ENCODE measurements at regions not wholly inside any gene's neighbourhood (a gene's known extent, or its start where the extent isn't known, plus 50 kb on each side); places are given as distances from the start of the nearest gene placed in this dataset.

DNA sequence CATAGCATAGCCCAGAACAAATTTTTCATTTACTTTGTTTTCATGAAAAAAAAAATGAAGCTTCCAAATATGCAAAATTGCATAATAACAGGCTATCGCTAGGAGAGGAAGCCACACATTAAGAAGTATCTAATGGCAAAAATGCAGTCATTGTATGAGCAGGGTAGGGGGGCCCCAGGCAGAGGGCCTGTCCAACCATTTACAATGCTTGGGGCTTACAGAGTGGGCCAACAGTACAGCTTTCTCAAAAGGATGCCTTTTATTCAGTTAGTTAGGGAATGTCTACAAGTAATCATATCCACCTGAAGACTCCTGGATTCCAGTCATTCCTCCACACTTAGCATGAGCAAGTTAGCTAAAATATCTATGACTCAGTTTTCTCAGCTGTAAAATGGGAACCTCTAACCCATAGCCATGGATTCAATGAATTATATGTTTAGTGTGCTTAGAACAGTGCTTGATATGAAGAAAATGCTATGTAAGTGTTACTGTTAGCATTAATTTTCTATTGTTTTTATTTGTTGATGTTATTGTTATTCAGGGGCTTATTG is 117.7 kb downstream of the GAS1 start:
- no peak for DNase-seq

DNA sequence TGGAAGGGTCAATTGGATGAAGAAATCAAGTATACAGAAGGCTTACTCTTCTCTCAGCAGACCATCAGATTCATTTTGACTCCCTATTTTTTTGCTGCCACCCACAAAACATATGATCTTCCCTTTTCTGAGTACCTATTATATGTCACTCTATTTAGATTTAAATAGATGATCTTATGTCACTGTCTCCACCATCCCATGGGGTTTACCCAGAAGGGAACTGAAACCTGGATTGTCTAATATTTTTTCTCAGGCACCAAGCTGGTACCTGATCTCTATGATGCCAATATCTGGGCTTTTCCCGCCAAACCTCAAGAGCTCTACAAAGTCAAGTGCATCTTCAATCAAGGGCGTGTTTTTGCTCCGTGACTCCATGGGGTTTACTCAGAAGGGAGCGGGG is 118.7 kb downstream of the GAS1 start:
- no peak for DNase-seq

DNA sequence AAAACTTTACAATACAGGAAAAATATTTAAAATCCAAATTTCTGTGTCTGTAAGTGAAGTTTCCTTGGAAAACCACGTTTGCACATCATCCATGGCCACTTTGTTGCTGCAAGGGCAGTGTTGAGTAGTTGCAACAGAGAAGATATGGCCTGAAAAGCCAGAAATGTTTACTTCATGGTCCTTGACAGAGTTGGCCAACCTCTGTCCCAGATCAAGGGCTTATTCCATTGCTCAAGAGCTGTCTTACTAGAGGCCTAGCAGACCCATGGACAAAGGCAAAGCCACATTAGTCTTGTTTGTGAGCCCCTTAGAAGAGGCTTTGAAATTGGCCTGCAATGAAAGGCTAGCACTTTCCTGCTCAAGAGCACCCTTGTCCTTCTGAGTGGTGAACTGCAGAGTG is 119.4 kb downstream of the GAS1 start:
- no peak for DNase-seq

DNA sequence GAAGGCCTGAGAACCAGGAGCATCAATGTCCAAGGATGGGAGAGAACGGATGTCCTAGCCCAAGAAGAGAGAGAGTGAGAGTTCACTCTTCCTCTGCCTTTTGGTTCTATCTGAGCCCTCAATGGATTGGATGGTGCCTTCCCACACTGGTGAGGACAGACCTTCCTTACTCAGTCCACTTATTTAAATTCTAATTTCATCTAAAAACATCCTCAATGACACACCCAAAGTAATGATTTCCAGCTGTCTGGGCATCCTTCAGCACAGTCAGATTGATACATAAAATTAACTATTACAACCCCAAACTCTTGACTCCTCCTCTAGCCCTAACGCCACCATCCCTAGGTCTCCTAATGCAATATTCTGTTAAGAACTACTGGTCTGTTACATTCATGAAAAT is 122.0 kb downstream of the GAS1 start:
- no peak for DNase-seq

DNA sequence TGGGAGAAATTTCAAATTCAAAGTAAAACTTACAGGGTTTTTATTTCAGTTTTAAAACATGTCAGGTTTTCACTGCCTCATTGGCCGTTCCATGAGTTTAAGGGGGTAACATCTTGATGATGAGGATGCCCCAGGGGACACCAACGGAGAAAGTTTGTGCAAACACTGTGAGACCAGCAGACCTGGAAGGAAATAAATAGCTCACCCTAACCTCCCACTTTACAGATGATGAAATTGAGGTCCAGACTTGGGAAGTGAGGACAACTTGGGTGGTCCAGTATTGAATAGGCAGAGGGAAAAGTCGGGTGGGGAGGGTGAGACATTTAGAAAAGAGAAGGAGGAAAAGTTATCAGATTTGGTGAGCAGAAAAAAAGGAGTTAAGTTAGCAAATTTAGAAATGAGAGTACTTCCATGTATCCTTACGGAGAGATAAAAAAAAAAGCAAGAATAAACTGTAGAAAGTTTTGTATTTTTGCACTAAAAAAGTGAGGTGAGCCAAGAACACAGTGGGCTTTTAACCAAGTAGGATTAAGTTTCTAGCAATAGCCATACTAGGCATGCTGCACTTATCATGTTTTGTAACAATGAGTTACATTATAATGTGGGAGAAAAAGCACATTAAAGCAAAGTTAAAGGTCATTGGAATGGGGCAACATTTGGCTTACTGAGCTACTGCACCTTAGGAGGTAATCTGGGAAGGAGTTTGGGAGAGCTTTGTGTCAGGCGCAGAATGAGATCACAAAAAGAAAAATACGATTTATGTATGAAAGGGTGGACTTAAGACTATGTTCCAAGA is 125.1 kb downstream of the GAS1 start:
- no peak for DNase-seq

DNA sequence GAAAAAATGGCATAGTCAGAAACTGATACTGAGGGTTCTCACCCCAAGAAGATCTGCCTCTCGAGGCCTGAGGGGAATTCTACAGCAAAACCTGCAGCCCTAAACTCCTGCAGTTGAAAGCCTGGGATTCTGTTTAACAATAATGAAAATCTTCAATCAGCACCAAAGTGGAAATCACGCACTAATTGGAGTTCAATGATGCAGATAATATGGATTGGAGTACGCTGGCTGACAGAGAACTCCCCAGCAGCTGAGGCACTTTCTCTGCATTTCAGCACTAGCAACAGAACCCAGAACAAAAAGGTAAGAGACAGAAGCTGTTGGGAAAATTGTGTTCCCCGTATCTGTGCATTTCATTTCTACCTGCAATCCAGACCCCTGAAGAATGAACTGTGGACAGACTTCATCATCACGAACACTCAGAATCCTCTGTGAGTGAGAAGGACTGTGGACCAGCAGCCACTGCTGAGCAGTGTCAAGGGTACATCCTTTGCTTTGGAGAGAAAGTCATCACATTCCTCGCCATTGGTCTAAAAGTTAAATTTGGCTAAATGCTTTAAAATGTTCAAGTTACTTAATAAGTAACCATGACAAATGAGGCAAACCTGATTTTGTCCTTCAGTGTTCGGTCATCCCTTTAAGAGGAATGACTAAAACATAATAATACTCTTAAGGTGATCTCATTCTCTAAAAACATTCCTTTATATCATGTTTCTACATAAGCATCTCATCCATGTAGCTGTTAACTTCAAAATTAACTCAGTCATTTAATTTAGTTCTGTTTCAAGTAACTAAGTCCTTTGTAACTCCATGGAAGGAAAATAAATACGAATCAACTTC is 126.1 kb downstream of the GAS1 start:
- DNase-seq = no peak

DNA sequence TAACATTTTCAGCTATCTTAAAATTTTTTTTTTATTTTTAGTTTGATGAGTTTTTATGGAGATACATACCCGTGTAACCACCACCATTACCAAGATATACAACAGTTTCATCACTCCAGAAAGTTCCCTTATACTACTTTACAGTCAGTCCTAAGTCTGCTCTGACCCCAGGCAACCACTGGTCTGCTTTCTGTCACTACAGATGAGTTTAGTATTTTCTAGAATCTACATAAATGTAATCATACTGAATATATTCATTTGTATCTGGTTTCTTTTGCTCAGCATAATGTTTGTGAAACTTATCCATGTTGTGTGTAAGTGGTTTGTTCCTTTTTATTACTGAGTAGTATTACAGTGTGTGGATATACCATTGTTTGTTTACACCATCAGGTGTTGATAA is 127.8 kb downstream of the GAS1 start:
- no peak for DNase-seq

DNA sequence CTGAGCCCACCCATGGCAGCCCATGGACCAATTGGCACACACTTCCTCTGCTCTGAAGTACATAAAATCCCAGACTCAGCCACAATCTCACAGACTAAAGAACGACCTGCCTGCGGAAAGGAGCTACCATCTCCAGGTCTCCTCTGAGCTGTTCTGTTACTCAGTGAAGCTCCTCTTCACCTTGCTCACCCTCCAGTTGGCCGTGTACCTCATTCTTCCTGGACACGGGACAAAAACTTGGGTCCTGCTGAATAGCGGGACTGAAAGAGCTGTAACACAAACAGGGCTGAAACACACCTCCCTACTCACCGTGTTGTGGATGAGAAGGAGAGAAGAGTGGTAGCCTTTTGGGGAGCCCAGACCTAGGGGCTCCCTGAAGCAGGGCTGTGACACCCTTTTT is 128.7 kb downstream of the GAS1 start:
- DNase-seq = no peak

DNA sequence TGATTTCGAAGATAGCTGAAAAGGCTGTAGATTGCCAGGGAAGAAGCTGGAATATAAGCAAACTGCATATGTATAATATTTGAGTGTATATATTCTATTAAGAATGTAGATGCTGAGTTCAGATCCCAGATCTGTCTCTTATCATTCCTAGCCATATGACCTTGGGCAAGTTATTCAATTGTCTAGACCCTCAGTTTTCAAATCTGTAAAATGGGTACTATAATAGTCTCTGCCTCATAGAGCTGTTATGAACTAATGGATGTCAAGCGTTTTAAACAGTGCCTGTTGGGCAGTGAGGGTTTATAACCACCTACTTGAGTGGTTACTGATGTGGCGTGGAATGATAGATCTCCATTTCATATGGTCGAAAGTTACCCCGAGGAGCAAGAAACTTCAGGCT is 130.4 kb downstream of the GAS1 start:
- no peak for DNase-seq

DNA sequence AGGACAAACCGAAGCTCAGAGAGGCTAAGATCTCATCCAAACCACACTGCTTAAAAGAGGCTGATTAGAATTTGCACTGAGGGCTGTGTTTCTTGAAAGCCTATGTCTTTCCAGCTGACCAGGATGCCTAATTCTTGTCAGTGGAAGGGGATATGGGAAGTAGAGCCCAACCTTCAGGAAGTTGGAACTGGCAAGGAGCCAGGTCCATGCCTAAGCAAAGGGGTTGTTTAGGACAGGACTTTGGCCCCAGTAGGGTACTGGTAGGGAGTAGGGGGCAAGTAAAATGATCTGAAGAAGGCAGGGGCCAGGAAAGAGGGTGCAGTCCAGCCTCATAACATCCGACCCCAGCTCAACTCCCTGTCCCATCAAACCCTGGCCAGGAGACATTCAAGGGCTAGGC is 130.9 kb downstream of the GAS1 start:
- no peak for DNase-seq

DNA sequence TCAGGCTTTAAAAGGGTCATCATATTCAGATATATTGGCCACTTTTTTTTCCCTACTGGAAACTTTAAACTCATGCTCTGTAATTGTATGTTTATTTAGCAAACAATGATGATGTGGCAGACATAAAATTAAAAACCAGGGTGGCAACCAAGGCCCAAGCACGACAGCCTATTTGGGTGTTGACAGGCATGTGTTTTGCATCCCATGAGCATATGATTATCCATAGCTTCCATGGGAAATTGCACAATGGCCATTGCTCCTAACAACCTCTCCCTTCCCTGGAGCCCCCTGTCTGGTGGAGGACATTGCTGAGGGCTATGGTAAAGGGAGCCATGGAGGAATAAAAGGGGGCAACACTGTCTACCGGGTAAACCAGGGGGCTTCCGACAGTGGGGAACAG is 134.7 kb downstream of the GAS1 start:
- no peak for DNase-seq

DNA sequence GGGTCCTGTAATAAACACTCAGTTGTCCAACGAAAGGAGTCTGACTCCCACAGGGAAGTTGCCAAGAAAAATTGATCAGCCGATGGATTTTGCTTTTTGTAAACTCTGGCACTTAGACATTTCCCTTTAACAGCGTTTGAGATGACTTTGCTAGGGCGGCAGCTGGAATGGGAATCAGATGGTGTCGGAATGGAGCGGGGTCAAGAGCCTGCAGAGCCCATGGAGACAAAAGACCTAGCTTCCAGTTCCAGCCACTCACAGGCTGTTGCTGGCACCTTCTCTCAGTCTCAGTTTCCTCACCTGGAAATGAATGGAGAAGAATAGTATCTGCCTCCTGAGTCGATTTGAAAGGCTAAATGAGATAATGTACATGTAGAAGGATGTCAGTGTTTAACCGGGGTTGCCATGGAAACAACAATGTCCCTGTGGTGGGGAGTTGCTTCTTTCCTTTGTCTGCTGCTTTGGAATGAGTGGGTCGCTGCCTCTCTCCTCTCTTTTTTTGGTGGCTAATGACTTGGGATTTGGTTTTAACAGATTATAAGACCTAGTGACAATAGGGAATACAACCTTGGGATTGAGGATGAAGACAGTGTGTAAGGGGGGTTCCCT is 137.4 kb downstream of the GAS1 start:
- no peak for DNase-seq

DNA sequence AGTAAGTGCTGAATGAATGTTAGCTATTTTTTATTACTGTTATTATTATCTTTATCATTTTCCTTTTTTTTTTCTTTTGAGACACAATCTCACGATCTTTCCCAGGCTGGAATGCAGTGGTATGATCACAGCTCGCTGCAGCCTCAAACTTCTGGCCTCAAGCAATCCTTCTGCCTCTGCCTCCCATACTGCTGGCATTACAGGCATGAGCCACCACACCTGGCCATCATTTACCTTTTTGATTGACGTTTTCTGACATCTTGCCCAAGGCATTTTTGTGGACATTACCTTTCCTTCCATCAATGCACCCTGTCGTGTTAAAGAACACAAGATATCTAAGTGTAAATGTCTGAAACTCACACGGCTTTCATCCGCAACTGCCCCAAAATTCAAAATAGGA is 138.2 kb downstream of the GAS1 start:
- DNase-seq = no peak

DNA sequence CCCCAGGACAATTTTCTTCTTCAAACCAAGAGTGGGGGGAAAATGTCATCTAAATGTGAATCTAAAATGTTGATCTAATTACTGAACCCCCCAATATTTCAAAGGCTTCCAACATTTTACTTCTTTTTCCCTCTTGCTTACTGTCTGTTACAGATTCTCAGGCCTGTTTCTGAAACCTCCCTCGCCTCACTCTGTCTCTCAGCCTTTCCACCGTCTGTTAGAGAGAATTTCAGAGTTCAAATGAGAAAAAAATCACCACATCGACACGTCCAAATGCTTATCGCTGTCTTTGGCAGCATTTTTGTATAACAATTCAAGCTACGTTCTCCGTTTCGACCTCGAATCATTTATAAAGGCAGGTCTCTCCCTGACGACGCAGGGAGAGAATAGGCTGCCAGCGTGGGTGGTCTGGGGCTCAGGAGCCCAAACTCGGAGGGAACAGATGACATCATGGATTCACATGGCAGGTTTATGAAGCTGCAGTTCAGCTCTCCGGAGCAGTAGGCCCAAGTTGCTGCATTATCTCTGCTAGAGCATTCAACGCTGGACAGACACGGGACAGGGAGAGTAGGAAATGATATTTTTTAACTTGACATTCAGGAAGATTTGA is 139.8 kb downstream of the GAS1 start:
- DNase-seq = no peak

DNA sequence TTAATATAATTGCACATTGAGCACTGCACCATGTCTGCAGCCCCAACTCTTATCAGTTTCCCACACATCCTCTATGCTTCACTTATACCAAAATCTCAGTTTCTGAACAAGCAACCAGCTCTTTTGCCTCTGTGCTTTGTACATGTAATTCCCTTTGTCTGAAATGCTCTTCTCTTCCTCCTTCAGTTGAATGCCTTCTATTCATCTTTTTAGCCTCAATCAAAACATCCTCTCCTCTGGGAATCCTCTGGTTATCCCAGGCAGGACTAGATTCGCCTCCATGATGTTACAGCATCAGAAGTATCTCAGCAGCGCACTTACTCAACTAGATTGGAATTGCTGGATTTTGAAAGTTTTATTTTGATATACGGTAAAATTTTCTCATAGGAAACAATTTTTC is 143.3 kb downstream of the GAS1 start:
- no peak for DNase-seq

DNA sequence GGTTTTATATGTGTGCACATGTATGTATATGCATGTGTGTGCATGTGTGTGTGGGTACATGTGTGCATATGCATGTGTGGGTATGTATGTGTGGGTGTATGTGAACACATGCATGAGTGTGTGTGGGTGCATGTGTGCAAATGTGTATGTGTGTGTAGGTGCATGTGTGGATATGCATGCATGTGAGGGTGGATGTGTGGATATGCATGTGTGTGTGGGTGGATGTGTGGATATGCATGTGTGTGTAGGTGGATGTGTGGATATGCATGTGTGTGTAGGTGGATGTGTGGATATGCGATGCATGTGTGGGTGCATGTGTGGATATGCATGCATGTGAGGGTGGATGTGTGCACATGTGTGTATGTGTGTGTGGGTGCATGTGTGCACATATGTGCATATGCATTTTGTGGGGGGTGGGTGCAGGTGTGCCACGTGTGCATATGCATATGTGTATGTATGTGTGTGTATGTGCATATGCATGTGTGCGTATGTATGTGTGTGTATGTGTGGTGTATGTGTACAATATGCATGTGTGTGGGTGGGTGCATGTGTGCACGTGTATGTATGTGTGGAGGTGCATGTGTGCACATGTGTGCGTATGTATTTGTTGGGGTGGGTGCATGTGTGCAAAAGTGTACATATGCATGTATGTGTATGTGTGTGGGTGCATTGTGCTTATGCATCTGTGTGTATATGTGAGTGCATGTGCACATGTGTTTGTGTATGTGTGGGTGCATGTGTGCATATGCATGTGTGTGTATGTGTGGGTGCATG is 144.2 kb downstream of the GAS1 start:
- no peak for DNase-seq

DNA sequence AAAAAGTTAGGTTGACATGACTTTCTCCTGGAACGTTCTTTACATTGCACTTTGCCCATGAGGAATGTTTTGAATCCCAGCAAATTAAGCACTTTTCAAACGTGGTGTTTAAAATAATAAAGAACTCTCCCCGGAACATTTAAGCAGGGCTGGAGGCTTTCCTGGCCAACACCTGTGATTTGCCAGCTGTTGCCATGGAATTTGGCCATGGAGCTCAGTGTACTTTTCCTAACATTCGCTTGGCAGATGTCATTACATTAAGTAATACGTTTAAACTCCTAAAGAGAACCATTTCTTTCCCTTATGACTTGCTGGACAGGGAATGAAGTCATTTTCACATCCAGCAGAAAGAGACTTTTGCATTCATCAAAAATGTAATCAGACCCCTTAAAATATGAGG is 146.1 kb downstream of the GAS1 start:
- no peak for DNase-seq

DNA sequence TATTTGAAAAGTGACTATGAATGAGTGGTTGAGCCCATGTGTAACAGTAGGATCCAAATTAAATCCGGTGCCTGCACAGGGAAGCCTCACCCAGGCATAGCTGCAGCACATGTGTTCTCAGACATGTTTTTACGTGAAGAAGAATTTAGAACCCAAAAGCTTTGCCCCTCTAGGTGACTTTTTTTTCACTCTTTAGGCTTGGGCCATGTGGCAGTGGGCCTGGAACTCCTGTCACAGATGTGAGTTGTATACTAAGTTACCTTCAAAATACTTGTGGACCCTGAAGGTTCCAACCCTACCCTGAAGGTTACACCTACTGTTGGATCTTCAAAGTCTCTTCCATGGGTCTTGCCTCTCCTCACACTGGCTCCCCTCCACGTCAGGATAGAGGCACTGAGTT is 146.6 kb downstream of the GAS1 start:
- DNase-seq = no peak

DNA sequence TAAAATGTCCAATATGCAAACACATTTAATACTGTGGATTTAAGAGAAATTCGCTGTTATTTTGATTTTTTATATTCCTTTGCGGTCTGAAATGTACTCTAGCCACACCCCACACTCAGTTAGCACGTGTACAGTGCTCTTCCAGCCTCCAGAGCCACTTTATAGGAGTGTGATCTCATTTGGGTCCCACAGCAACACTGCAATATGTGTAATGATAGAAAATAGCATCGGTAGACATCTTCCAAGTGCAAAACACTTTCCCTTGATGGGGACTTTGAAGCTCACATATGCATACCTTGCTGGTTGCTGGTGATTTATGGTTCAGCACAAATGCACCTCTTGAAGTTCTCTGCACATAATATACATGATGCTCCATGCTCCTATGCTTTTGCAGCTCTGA is 148.3 kb downstream of the GAS1 start:
- no peak for DNase-seq

DNA sequence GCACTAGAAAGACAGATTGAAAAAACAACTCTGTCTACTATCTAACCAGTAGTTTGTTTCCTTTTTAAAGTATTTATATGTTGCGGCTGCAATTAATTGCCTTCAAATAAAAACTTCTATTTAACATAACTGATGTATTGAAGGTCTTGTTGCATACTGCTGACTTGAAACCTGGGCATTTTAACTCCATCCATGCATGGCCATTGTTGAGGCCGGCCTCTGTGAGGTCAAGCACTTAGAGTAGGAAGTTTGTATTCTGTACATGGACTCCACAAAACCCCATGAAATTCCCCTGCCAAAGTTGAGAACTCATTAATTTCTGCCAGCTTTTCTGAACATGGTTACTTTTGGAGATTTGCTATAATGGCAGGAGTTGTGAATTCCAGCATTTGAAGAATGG is 150.6 kb downstream of the GAS1 start:
- DNase-seq = no peak

DNA sequence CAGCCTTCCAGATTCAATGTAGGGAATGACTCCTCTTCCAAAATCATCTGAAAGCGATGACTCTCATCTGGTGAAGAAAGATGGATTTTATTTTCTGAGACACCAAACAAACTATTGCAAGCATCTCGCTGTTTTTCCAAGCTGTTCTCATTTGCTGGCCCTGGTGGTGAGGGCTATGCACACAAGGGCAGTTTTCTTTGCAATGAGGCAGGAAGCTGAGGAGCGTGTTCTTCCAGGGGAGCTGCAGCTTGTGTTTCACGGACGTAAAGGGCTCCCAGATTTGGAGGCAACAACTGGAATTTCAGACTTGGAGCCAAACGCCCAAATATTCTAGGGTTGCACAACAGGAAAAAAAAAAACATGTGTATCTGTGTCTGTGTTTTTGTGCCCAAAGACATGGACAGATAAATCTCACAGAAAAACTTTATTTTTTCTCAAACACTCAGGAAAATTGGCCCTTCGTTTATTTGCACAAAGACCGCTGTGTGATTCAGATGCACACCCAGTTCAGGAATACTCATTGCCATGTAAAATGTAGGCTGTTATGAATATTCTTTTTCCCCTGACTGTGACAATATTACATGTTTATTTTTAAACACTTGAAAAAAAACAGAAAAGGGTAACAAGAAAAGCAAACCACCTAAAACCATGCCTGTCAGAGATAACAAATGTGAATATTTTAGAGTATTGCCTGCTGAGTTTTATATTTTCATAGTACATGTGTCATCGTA is 151.3 kb downstream of the GAS1 start:
- no peak for DNase-seq

DNA sequence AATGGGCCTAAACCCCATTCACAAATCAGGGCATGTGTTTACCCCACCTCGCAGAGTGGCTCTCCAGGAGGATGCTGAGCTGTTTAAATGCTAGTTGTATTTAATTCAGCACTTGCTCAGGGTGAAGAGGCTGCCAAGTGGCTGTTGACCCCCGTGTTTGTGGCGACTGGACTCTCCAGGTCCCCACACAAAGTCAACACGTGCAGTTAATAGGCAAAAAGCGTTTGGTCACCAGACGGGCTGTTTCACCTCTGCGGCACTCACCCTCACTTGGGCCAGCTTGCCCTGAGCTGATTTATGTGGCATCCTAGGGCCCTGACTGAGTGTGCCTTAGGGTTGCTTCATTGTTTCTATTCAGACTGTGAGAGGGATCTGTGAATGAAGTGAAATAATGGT is 152.3 kb downstream of the GAS1 start:
- DNase-seq = no peak
